ENCODE measurements at regions not wholly inside any gene's neighbourhood (a gene's known extent, or its start where the extent isn't known, plus 50 kb on each side); places are given as distances from the start of the nearest gene placed in this dataset.
"Not testable (repeated sequence)": the region's sequence is repeated elsewhere in the genome, so short reads cannot be mapped to it uniquely, and the experiment has no call there.

- peak; percentile 42 for DNase-seq (ENCODE audit: low spot score)
These were observed 167.7 kb downstream of the TOMM20 start for GRCh38 chr1:234960722-234961455.

- DNase-seq (ENCODE audit: low spot score), result no peak
These were observed 169.7 kb downstream of the TOMM20 start for GRCh38 chr1:234958706-234959657.

GRCh38 chr1:234958066-234958705 is 170.5 kb downstream of the TOMM20 start:
- no peak for DNase-seq (ENCODE audit: low spot score)

- DNase-seq (ENCODE audit: low spot score), result peak; percentile 91
These were observed 171.1 kb downstream of the TOMM20 start for GRCh38 chr1:234957330-234958065.

GRCh38 chr1:234956821-234957329 is 171.8 kb downstream of the TOMM20 start:
- peak; percentile 63 for DNase-seq (ENCODE audit: low spot score)

GRCh38 chr1:234955107-234955731 is 173.4 kb downstream of the TOMM20 start:
- no peak for DNase-seq (ENCODE audit: low spot score)

GRCh38 chr1:234954613-234955012 is 174.0 kb downstream of the TOMM20 start:
- no peak for DNase-seq (ENCODE audit: low spot score)

GRCh38 chr1:234953655-234954405 is 174.8 kb downstream of the TOMM20 start:
- no peak for DNase-seq (ENCODE audit: low spot score)

GRCh38 chr1:234950598-234950997 is 178.0 kb downstream of the TOMM20 start:
- no peak for DNase-seq (ENCODE audit: low spot score)

GRCh38 chr1:234949528-234949927 is 179.1 kb downstream of the TOMM20 start:
- DNase-seq (ENCODE audit: low spot score), result not testable (repeated sequence)

GRCh38 chr1:234944439-234945344 is 183.9 kb downstream of the TOMM20 start:
- DNase-seq (ENCODE audit: low spot score), result no peak

- DNase-seq (ENCODE audit: low spot score), result no peak
These were observed 184.7 kb downstream of the TOMM20 start for GRCh38 chr1:234943836-234944402.

GRCh38 chr1:234942879-234943506 is 185.6 kb downstream of the TOMM20 start:
- no peak for DNase-seq (ENCODE audit: low spot score)

- DNase-seq (ENCODE audit: low spot score), result no peak
These were observed 186.7 kb downstream of the TOMM20 start for GRCh38 chr1:234942012-234942332.

GRCh38 chr1:234941321-234942011 is 187.2 kb downstream of the TOMM20 start:
- DNase-seq (ENCODE audit: low spot score), result no peak

GRCh38 chr1:234940841-234941240 is 187.8 kb downstream of the TOMM20 start:
- DNase-seq (ENCODE audit: low spot score), result no peak

- DNase-seq (ENCODE audit: low spot score), result no peak
These were observed 189.7 kb downstream of the TOMM20 start for GRCh38 chr1:234938924-234939323.

GRCh38 chr1:234938135-234938534 is 190.5 kb downstream of the TOMM20 start:
- no peak for DNase-seq (ENCODE audit: low spot score)

All from A172 (cell line).